Spinal cord (tissue), 9 donors: ENCODE measurements at regions not wholly inside any gene's neighbourhood (a gene's known extent, or its start where the extent isn't known, plus 50 kb on each side); places are given as distances from the start of the nearest gene placed in this dataset.

Experiments
- DNase-seq, 6 donors: peaks; one replicate each; pipeline versions ENCODE4 v3.0.0 to v3.0.0-alpha.2; 2013 to 2015; ENCODE audit warnings: low spot score in 6 of 6, low read depth in 4 of 6
- H3K27ac ChIP-seq: one replicate; pipeline ENCODE4 v1.5.1; 2013; ENCODE audit warnings: low read depth, low read length, control low read depth
- H3K27me3 ChIP-seq: one replicate; pipeline ENCODE4 v1.6.1; 2013; ENCODE audit warnings: low read length; ENCODE audit not compliant: control insufficient read depth, insufficient read depth
- H3K36me3 ChIP-seq: one replicate; pipeline ENCODE4 v1.6.1; 2013; ENCODE audit warnings: low read length; ENCODE audit not compliant: control insufficient read depth, insufficient read depth
- H3K4me1 ChIP-seq: one replicate; pipeline ENCODE4 v1.6.1; 2013; ENCODE audit warnings: low read length; ENCODE audit not compliant: control insufficient read depth, insufficient read depth
- H3K4me3 ChIP-seq: one replicate; pipeline ENCODE4 v1.5.1; 2013; ENCODE audit warnings: low read depth, low read length, control low read depth
- H3K9me3 ChIP-seq: one replicate; pipeline ENCODE4 v1.6.1; 2013; ENCODE audit warnings: low read length; ENCODE audit not compliant: control insufficient read depth, insufficient read depth
- WGBS: methylation state at CpG from one replicate; pipeline ENCODE4 v1.1.5; 2013; ENCODE audit warnings: missing lambda C conversion rate; ENCODE audit not compliant: insufficient coverage; 5-methylcytosine and 5-hydroxymethylcytosine counted together
- donor health status: healthy.

DNA sequence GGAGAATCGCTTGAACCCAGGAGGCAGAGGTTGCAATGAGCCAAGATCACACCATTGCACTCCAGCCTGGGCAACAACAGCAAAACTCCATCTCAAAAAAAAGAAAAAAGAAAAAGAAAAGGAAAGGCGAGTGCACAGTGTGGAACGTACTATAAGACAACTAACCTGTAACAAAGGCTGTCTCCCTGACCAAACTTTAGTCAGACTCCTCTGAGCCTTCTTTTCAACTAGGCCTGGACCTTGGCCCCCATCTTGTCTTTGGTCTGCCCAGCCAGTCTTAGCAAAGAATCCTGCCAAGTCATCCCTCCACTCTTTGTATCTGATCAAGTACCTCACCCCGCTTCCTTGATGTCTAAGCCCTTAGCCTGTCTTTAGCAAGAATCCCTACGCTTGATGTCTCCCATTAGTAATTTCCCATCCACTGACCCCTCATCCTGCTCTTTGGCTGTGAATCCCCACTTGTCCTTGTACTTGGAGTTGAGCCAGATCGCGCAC lies 68.9 kb upstream of the KDM7A start:
- H3K27ac ChIP-seq: no peak overlapping the region
- no peaks in the 10 kb centered on the region for H3K27me3 ChIP-seq
- no peak overlapping the region for H3K4me3 ChIP-seq
- peaks cover 3% of the 10 kb centered on the region for H3K4me1 ChIP-seq
- 73% methylated on average over 2 of the region's 7 CpGs for WGBS
- no peaks in the 10 kb centered on the region for H3K9me3 ChIP-seq
- no peak for DNase-seq
- H3K36me3 ChIP-seq: no peaks in the 10 kb centered on the region

GRCh38 chr7:140242057-140243031 lies 65.6 kb upstream of the KDM7A start:
- peaks cover 3% of the 10 kb centered on the region for H3K4me1 ChIP-seq
- DNase-seq: no peak
- no peaks in the 10 kb centered on the region for H3K27me3 ChIP-seq
- no peaks in the 10 kb centered on the region for H3K9me3 ChIP-seq
- 59% methylated on average over 2 of the region's 4 CpGs for WGBS
- no peak overlapping the region for H3K4me3 ChIP-seq
- H3K36me3 ChIP-seq: no peaks in the 10 kb centered on the region
- no peak overlapping the region for H3K27ac ChIP-seq

DNA sequence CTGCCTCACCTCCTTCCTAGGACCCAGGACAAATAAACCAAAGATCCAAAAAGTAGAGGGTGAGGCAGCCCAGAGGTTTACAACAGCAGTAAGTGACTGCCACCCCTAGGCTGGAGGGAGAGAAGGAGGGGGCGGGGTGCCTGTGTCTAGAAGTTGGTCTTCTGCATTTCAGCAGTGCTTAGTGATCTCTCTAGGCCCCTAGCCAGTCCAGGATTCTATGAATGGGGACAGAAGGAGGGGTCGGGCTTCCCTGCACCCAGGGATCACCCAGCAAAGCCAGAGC lies 62.8 kb upstream of the KDM7A start:
- Histone ChIP-seq H3K9me3 (no peaks in the 10 kb centered on the region), H3K27me3 (no peaks in the 10 kb centered on the region), H3K4me1 (peaks cover 3% of the 10 kb centered on the region), H3K36me3 (no peaks in the 10 kb centered on the region), H3K27ac (no peak overlapping the region), H3K4me3 (no peak overlapping the region)
- 76% methylated on average over 2 of the region's 2 CpGs for WGBS
- no peak for DNase-seq

DNA sequence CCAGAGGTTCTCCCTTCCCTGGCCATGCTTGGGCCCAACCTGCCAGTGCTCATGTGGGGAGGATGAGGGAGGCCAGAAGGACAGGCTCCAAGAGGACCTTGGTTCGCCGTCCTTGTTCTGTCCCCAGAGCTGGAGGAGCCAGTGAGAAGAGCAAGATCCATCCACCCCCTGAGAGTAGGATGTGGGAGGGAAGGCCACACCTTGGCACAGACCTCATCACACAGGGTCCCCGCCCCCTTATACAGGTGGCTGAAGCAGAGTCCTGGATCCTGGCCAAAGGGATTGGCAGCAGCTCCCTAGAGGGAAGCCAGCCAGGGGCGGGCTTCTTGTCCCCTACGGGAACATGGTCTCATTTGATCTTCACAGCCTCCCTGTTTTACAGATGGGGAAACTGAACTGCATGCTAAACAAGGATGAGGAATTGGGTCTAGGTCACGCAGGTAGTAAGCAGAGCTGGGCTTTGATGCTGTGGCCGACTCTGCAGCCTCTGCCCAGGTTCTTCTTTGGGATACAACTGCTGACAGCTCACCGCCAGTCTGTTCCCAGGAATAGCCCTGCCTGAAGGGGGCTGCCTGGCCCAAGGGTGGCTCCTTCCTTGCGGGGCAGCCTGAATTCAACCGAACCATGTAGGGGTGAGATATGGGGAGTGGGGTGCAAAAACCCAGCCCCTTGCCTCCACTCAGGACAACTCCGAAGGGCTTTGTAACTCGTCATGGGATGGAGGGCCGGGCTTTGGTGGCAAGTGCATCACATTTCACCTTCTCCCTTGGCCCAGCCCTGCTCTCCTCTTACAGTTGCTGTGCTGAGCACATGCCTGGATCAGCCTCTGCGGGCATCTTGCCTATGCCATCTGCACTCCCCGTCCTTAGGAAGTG lies 62.2 kb upstream of the KDM7A start:
- Histone ChIP-seq H3K4me3 (no peak overlapping the region), H3K27ac (no peak overlapping the region), H3K27me3 (no peaks in the 10 kb centered on the region), H3K36me3 (no peaks in the 10 kb centered on the region), H3K9me3 (no peaks in the 10 kb centered on the region), H3K4me1 (peaks cover 3% of the 10 kb centered on the region)
- 80% methylated on average over 13 of the region's 15 CpGs for WGBS
- no peak for DNase-seq

DNA sequence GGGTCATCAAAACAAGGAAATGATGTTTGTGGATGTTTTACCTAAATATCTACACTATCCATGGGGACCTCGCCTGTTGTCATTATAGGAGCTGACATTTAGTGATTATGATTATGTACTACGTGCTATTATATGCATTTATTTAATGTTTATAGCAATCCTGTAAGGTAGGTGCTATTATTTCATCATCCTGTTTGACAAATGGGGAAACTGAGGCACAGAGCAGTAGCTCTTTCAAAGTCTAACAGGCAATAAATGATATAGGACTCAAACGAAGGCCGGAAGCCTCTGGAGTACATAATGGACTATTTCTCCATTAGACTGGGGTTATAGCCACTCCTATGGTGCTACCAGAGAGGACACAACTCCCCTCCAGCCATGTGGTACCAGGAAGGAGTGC lies 60.6 kb upstream of the KDM7A start:
- WGBS: no CpG with 5 or more reads among the region's 4 CpGs
- Histone ChIP-seq H3K4me3 (no peak overlapping the region), H3K36me3 (no peaks in the 10 kb centered on the region)

DNA sequence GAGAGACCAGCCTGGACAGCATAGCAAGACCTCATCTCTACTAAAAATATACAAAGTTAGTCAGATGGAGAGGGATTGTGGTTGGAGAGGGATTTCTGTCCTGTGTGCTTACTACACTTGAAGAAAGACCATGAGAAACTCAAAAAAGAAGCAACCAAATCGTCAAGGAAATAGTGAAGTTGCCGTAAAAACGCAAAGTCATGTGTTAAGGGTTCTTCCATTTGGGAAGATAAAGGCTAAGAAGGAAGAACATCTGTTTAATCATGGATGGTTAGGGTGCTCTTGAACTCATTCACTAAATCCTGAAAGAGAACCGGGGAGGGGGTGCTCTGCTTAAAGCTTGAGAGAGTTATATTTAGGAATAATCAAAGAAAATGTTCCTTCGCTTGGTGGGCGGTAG lies 59.8 kb upstream of the KDM7A start:
- Histone ChIP-seq H3K9me3 (no peaks in the 10 kb centered on the region), H3K27me3 (peaks cover 3% of the 10 kb centered on the region), H3K27ac (no peak overlapping the region), H3K4me1 (peaks cover 5% of the 10 kb centered on the region), H3K36me3 (no peaks in the 10 kb centered on the region), H3K4me3 (no peak overlapping the region)
- WGBS: 97% methylated on average over 6 of the region's 6 CpGs
- DNase-seq: no peak

More for the DNA sequence above, 60.6 kb upstream of the KDM7A start:
- Histone ChIP-seq H3K27ac (no peak overlapping the region), H3K9me3 (no peaks in the 10 kb centered on the region), H3K27me3 (no peaks in the 10 kb centered on the region), H3K4me1 (peaks cover 3% of the 10 kb centered on the region)
- DNase-seq: no peak

DNA sequence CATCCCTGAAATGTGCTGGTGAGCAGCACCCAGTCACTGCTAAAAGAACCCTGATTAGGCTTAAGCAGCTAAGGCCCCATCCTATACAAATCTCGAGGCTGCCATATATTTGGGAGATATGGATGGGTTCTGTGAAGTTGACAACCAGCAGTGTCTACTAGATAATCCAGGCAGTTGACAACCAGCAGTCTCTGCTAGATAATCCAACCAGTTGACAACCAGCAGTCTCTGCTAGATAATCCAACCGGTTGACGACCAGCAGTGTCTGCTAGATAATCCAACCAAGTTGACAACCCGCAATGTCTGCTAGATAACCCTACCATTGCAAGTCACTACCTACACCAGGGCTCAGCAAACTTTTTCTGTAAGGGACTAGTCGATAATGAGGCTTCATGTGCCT lies 58.3 kb upstream of the KDM7A start:
- Histone ChIP-seq H3K36me3 (no peaks in the 10 kb centered on the region), H3K27ac (no peak overlapping the region), H3K9me3 (no peaks in the 10 kb centered on the region), H3K4me3 (no peak overlapping the region), H3K27me3 (peaks cover 8% of the 10 kb centered on the region), H3K4me1 (peaks cover 16% of the 10 kb centered on the region)
- no CpG with 5 or more reads among the region's 5 CpGs for WGBS
- no peak for DNase-seq

DNA sequence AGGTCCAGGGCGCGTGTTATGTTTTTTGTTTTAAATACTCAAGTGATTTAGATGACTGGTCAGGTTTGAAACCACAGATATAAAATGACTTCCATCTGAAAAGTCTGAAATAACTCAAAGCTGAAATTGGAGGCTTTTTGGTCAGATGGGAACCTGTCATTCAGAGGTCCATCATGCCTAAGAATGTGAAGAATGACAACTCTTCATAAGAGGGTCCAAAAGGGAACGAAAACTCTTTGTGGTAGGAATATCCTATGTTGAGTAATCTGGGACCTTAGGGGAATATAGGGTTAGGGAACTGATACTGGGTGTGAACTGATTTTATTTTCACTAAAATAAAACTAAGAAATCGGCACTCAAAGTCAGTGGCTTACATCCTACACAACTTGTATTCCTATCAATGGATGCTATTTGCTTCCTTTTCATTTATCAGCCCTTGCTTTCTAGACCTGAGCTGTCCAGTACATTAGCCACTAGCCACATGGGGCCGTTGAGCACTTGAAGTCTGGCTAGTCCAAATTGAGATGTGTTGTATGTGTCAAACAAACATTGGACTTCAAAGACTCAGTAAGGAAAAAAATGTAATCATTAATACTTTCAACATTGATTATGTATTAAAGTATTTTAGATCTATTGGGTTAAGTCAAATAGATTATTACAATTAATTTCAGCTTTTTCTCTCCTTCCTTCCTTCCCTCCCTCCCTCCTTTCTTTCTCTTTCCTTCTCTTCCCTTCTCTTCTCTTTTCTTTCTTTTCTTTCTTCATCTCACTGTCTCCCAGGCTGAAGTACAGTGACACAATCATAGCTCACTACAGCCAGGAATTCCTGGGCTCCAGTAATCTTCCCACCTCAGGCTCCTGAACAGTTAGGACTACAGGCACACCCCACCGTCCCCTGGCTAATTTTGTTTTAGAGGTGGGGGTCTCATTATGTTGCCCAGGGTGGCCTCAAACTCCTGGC lies 56.5 kb upstream of the KDM7A start:
- H3K36me3 ChIP-seq: no peaks in the 10 kb centered on the region
- DNase-seq: no peak
- no peaks in the 10 kb centered on the region for H3K9me3 ChIP-seq
- peaks cover 19% of the 10 kb centered on the region for H3K4me1 ChIP-seq
- H3K27ac ChIP-seq: no peak overlapping the region
- H3K27me3 ChIP-seq: peaks cover 14% of the 10 kb centered on the region
- no CpG with 5 or more reads among the region's 6 CpGs for WGBS
- H3K4me3 ChIP-seq: no peak overlapping the region
